ENCODE measurements at regions not wholly inside any gene's neighbourhood (a gene's known extent, or its start where the extent isn't known, plus 50 kb on each side); places are given as distances from the start of the nearest gene placed in this dataset.
"Not testable (repeated sequence)": the region's sequence is repeated elsewhere in the genome, so short reads cannot be mapped to it uniquely, and the experiment has no call there.

GRCh38 chr3:75395580-75396315 is 268.4 kb upstream of the FRG2C start:
- no peak for DNase-seq

GRCh38 chr3:75396316-75396802 is 267.8 kb upstream of the FRG2C start:
- DNase-seq = no peak

- not testable (repeated sequence) for DNase-seq
Observed at GRCh38 chr3:75397486-75397885, 266.6 kb upstream of the FRG2C start.

- DNase-seq = not testable (repeated sequence)
Observed at GRCh38 chr3:75422101-75422945, 241.8 kb upstream of the FRG2C start.

DNA sequence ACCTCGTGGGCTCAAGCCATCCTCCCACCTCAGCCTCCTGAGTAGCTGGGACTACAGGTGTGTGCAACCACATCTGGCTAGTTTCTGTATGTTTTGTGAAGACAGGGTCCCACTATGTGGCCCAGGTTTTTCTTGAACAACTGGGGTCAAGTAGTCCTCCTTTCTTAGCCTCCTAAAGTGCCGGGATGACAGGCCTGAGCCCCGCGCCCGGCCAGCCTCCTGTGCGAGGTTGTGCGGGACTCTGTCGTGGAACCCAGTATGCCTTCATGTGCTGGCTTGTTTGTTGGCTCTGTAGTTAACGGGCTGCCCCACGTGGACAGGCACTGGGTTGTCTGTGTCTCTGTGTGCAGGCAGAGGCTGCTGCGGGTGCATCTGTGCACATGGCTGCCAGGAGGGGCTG is 238.7 kb upstream of the FRG2C start:
- not testable (repeated sequence) for DNase-seq

- DNase-seq = not testable (repeated sequence)
Observed at GRCh38 chr3:75427486-75427885, 236.6 kb upstream of the FRG2C start.

GRCh38 chr3:75427906-75428305 is 236.2 kb upstream of the FRG2C start:
- not testable (repeated sequence) for DNase-seq

GRCh38 chr3:75429561-75430220 is 234.4 kb upstream of the FRG2C start:
- DNase-seq = not testable (repeated sequence)

GRCh38 chr3:75430406-75430805 is 233.7 kb upstream of the FRG2C start:
- DNase-seq = not testable (repeated sequence)

DNA sequence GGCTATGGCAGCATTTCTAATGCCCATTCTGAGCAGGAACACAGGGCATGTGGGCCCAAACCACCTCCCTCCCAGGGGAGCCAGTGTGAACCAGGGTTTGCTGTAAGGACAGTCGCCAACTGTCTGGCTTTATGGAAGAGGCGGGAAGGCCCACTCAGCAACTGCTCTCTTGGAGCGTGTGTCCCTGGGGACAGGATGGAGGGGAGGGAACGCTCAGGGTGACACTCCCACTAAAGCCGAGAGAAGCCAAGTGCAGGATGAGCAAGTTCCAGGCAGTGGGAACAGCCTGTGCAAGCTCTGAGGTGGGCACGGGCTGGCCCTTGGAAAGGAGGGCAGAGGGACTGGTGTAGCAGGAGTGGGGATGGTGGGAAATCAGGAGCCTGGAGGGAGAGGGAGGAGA is 233.0 kb upstream of the FRG2C start:
- not testable (repeated sequence) for DNase-seq

DNA sequence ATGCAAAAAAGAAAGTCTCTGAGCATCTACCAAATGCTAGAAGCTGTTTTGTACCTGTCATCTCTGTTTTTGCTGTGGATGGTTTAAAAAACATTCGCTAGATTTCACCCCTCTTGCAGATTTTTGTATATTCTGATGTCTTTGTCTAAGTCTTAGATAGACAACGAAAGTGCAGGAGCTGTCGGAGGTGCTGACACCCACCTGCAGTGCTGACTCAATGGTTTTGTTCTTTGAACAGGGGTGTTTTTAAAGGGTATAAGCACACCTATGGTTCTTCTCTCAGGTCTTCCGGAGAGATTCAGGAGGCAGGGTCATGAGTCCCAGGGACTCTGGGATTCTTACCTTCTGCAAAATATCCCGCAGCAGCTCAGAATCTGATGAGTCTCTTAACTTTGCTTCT is 231.7 kb upstream of the FRG2C start:
- not testable (repeated sequence) for DNase-seq

DNA sequence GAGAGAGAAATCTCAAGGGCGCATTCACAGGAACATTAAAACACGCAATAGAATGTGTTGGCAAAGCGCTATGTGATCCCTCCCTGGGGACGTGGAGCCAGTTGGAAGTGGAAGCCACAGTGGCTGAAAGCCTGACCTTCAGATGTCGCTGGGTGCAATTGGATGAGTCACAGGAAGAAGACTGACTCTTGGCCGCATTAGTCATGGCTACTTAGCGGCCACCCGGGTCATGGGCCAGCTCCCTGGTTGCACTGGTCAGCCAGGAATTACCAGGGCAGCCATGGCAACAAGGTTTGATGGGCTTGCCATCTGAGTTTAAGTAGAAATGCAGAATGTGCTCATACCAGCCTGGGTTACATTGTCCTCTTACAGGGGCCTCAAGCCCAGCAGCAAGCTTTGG is 231.2 kb upstream of the FRG2C start:
- DNase-seq = not testable (repeated sequence)

DNA sequence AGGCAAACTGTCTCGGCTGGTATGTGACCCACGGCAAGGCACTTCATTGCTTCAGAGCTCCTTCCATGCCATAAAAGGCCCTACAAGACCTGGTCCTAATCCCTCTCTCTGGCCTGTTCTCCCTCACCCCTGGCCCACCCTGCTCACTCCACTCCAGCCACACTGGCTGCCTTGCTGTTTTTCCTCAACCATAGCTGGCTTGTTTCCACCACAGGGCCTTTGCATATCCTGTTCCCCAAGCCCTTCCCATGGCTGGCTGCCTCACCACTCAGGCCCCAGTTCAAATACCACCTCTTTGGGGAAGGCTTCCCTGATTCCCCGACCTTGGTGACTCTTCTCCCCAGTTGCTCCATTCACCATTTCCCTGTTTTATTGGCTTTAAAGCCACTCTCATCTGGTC is 230.8 kb upstream of the FRG2C start:
- not testable (repeated sequence) for DNase-seq

DNA sequence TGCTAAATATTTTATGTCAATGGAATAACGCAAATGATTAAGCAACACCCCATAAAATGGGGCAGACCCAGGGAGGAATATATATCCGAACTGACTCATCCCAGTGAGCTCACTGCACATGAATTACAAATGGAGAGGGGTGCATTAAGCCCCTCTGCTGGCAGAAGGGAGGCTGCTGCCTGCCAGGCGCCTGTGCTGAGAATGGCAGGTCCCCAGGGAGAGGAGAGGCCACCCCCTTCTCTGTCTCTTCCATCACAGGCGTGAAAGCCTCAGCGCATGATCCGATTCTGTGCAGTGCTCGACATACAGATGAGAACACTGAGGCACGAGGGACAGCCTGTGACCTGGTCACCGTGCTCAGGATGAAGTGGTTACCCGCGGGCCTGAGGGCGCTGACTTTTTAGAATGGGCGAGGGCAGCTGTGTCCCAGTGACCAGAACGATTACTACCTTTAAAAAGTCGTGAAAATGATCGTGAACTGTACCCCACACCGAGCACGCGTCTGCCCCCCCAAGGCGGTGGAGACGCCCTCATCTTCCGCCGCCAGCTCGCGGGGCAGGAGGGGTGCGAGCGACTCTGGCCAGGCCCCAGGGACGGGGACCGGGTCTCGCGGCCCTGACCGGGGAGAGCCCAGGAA is 229.7 kb upstream of the FRG2C start:
- DNase-seq = not testable (repeated sequence)

- DNase-seq = peak; percentile 88
Observed at GRCh38 chr3:75434913-75435793, 229.0 kb upstream of the FRG2C start.

- DNase-seq = not testable (repeated sequence)
Observed at GRCh38 chr3:75435794-75436400, 228.2 kb upstream of the FRG2C start.

- DNase-seq = not testable (repeated sequence)
Observed at GRCh38 chr3:75440986-75441385, 223.1 kb upstream of the FRG2C start.

DNA sequence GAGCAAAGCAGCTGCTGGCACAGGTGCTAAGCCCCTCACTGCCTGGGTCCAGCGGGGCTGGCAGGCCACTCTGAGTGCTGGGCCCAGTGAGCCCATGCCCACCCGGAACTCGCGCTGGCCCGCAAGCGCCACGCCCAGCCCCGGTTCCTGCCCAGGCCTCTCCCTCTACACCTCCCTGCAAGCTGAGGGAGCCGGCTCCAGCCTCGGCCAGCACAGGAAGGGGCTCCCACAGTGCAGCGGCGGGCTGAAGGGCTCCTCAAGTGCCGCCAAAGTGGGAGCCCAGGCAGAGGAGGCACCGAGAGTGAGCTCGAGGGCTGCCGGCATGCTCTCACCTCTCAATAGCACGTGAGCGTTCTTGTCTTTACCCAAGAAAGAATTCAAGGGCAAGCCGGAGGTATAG is 219.5 kb upstream of the FRG2C start:
- not testable (repeated sequence) for DNase-seq

GRCh38 chr3:75445234-75445633 is 218.9 kb upstream of the FRG2C start:
- DNase-seq = not testable (repeated sequence)

- DNase-seq = not testable (repeated sequence)
Observed at GRCh38 chr3:75446948-75447347, 217.2 kb upstream of the FRG2C start.

DNA sequence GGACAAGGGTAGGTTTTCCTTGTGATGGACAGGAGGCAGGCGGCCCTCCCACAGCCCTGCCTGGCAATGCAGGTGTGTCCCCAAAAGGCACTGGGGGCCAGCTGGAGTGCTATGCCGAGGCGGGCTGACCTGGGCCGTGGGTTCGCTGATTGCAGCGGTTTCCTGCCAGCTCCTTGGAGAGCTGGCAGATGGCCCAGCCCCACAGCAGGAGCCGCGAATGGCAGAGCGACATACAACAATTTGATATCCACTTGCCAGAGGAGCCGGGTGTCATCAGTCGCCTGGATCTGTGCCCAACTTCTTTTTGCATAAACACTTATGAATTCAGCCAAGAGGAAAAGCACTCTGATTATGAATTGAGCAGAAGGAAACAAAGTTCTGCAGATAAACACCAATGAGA is 210.8 kb upstream of the FRG2C start:
- DNase-seq = not testable (repeated sequence)

Measured in GF-D8 (cell line).